K562 (cell line): ENCODE measurements at regions not wholly inside any gene's neighbourhood (a gene's known extent, or its start where the extent isn't known, plus 50 kb on each side); places are given as distances from the start of the nearest gene placed in this dataset.

Experiments used
- ATAC-seq: fragments of 200-7000 bp; cut with Tn5 transposase; 3 replicates; pipeline ENCODE4 v1.9.1; 2020; ENCODE audit warnings: moderate library complexity
- BruUV-seq: library from RNA; stranded (reverse); fragments of 400-500 nt; replicated peaks from 2 replicates; lab custom pipeline; 2021; lab: Mats Ljungman, UMichigan
- CTCF ChIA-PET: fragments of 300-600 bp; formaldehyde crosslinking; extraction: SDS; loops from one replicate; lab custom pipeline; 2021; ENCODE audit warnings: low intra/inter-chr PET ratio; lab: Yijun Ruan, JAX
- POLR2A ChIA-PET: fragments of 300-600, 350-650 bp; sonication (Branson Sonifier 250); formaldehyde crosslinking; extraction: SDS; loops from one replicate; lab custom pipeline; 2021; ENCODE audit warnings: antibody characterized with exemption, inconsistent platforms; lab: Yijun Ruan, JAX
- DNase-seq, 4 experiments: peaks; one replicate each; pipeline versions ENCODE4 v3.0.0 to v3.0.0-alpha.2; 2011 to 2018; ENCODE audit warnings: low spot score in 3 of 4, mixed read lengths in 3 of 4; ENCODE audit errors: extremely low read depth in 1 of 4
- FAIRE-seq: peaks from 2 replicates; lab custom pipeline; 2011; peaks lifted over from hg19 to GRCh38; lab: Jason Lieb, UNC
- H2AFZ ChIP-seq: 2 replicates; pipeline ENCODE4 v1.6.0; 2011; ENCODE audit warnings: low read depth, low read length, control low read depth, inconsistent platforms
- H3K27ac ChIP-seq: fragments of 200-600 bp; 3 replicates; pipeline ENCODE4 v1.8.0; 2011; ENCODE audit warnings: low read depth, mild to moderate bottlenecking, control low read depth, inconsistent platforms, low read length, moderate library complexity, mixed read lengths; ENCODE audit errors: extremely low read depth
- H3K27me3 ChIP-seq, 2 experiments: fragments of 300-600 bp in 1 of 2; 2 replicates in 1 of 2; 3 replicates in 1 of 2; pipeline versions ENCODE4 v1.6.0 to v1.8.0; 2011; ENCODE audit warnings: inconsistent platforms in 2 of 2, low read length in 2 of 2, mild to moderate bottlenecking in 1 of 2, mixed read lengths in 1 of 2, moderate library complexity in 1 of 2; ENCODE audit not compliant: control insufficient read depth in 2 of 2, insufficient read depth in 2 of 2
- H3K36me3 ChIP-seq: fragments of 300-600 bp; 3 replicates; pipeline ENCODE4 v1.8.0; 2011; ENCODE audit warnings: mild to moderate bottlenecking, low read length, inconsistent platforms; ENCODE audit not compliant: control insufficient read depth, insufficient read depth
- H3K4me1 ChIP-seq, 2 experiments: fragments of 200-600 bp in 1 of 2; replicated peaks in 1 of 2; 2 replicates in 1 of 2; 3 replicates in 1 of 2; pipeline versions ENCODE4 v1.5.1 to v1.8.0; 2011; ENCODE audit warnings: inconsistent platforms in 2 of 2, low read length in 2 of 2, mild to moderate bottlenecking in 1 of 2, mixed read lengths in 1 of 2, moderate library complexity in 1 of 2; ENCODE audit not compliant: control insufficient read depth in 2 of 2, insufficient read depth in 2 of 2
- H3K4me2 ChIP-seq: 2 replicates; pipeline ENCODE4 v1.6.1; 2011; ENCODE audit warnings: low read length, control low read depth, inconsistent platforms, mixed read lengths; ENCODE audit not compliant: insufficient read depth
- H3K4me3 ChIP-seq: fragments of 200-600 bp; sonication (generic), shearing (Covaris generic); 2 replicates; pipeline ENCODE4 v1.5.1; 2016; ENCODE audit warnings: control low read depth, inconsistent platforms
- H3K79me2 ChIP-seq: fragments of 200-600 bp; 3 replicates; pipeline ENCODE4 v1.8.0; 2011; ENCODE audit warnings: low read length, inconsistent platforms; ENCODE audit not compliant: control insufficient read depth, insufficient read depth
- H3K9ac ChIP-seq, 2 experiments: 2 replicates each; pipeline versions ENCODE4 v1.6.0 to v1.6.1; 2011; ENCODE audit warnings: low read depth in 2 of 2, low read length in 2 of 2, control low read depth in 1 of 2, inconsistent platforms in 1 of 2, mild to moderate bottlenecking in 1 of 2, mixed read lengths in 1 of 2; ENCODE audit not compliant: insufficient read depth in 1 of 2
- H3K9me1 ChIP-seq: one replicate; pipeline ENCODE4 v1.6.0; 2011; ENCODE audit warnings: inconsistent platforms, mild to moderate bottlenecking, low read length, moderate library complexity; ENCODE audit not compliant: control insufficient read depth, insufficient read depth
- H3K9me3 ChIP-seq: replicated peaks from 2 replicates; pipeline ENCODE4 v1.5.1; 2011; ENCODE audit warnings: low read depth, low read length, inconsistent platforms; ENCODE audit not compliant: control insufficient read depth, insufficient read depth
- H4K20me1 ChIP-seq: replicated peaks from 2 replicates; pipeline ENCODE4 v1.6.1; 2011; ENCODE audit warnings: low read length, inconsistent platforms, mixed read lengths; ENCODE audit not compliant: control insufficient read depth, insufficient read depth
- ARID1B ChIP-seq: fragments of 450-650 bp; IDR thresholded peaks from 2 replicates; pipeline ENCODE4 v1.6.1; 2016; ENCODE audit warnings: antibody characterized with exemption, mild to moderate bottlenecking, inconsistent platforms
- CBX1 ChIP-seq: sonication (generic); IDR thresholded peaks from 2 replicates; pipeline ENCODE4 v1.6.1; 2016; ENCODE audit warnings: antibody characterized with exemption, low read depth, mild to moderate bottlenecking
- EGR1 ChIP-seq: fragments of 450-650 bp; conservative IDR thresholded peaks from 2 replicates; pipeline ENCODE4 v1.6.1; 2017; ENCODE audit warnings: mild to moderate bottlenecking
- GMEB1 ChIP-seq: fragments of 250-450 bp; sonication (Bioruptor Pico); IDR thresholded peaks from 2 replicates; pipeline ENCODE4 v1.4.0; 2020; ENCODE audit warnings: mild to moderate bottlenecking
- HNRNPL ChIP-seq: fragments of 200-400 bp; formaldehyde crosslinking; IDR thresholded peaks from 2 replicates; pipeline ENCODE4 v1.6.1; 2017; ENCODE audit warnings: low read depth, mild to moderate bottlenecking, low read length
- MTA2 ChIP-seq: fragments of 450-650 bp; IDR thresholded peaks from 2 replicates; pipeline ENCODE4 v1.6.1; 2016; ENCODE audit warnings: low read depth
- NFXL1 ChIP-seq: fragments of 450-650 bp; formaldehyde crosslinking; IDR thresholded peaks from 2 replicates; pipeline ENCODE4 v1.4.0; 2021; ENCODE audit warnings: mild to moderate bottlenecking
- NR3C1 ChIP-seq: sonication (generic); formaldehyde crosslinking; IDR thresholded peaks from 2 replicates; pipeline ENCODE4 v1.8.1; 2022; ENCODE audit warnings: missing genetic modification reagents
- TEAD4 ChIP-seq, 2 experiments: sonication (generic) in 1 of 2; formaldehyde crosslinking in 1 of 2; IDR thresholded peaks; 2 replicates each; pipeline versions ENCODE4 v1.6.1 to v1.8.0; 2012 to 2022; ENCODE audit warnings: borderline replicate concordance in 1 of 2, inconsistent platforms in 1 of 2, low read length in 1 of 2, mild to moderate bottlenecking in 1 of 2, missing genetic modification reagents in 1 of 2
- THAP12 ChIP-seq: fragments of 250-450 bp; sonication (Bioruptor Pico); IDR thresholded peaks from 2 replicates; pipeline ENCODE4 v1.9.0; 2021; ENCODE audit warnings: mild to moderate bottlenecking, inconsistent platforms
- ZNF778 ChIP-seq: fragments of 450-650 bp; formaldehyde crosslinking; IDR thresholded peaks from 2 replicates; pipeline ENCODE4 v1.4.0; 2020; ENCODE audit warnings: mild to moderate bottlenecking, moderate library complexity
- WGBS: fragments of 100-300 bp; shearing (Covaris generic); methylation state at CpG from one replicate; pipeline ENCODE4 v1.1.6; 2016; ENCODE audit warnings: low coverage, mixed read lengths; ENCODE audit not compliant: insufficient coverage; ENCODE audit errors: missing lambda C conversion rate; 5-methylcytosine and 5-hydroxymethylcytosine counted together
- in situ Hi-C: fragments of 300-500 bp; cut with MboI; formaldehyde crosslinking; loops from 4 replicates; pipeline ENCODE4 v1.15.0; 2018; ENCODE audit warnings: inconsistent platforms, mixed read lengths
- intact Hi-C: fragments of 100-400 bp; cut with micrococcal nuclease; formaldehyde crosslinking; loops from 2 replicates; pipeline ENCODE4 v1.14.2; 2022
- TF ChIP-seq, protein P1 (sequence below): fragments of 450-650 bp; IDR thresholded peaks from one replicate; pipeline ENCODE4 v1.6.1; 2018; ENCODE audit warnings: mild to moderate bottlenecking, moderate library complexity; ENCODE audit not compliant: partially characterized antibody

DNA sequence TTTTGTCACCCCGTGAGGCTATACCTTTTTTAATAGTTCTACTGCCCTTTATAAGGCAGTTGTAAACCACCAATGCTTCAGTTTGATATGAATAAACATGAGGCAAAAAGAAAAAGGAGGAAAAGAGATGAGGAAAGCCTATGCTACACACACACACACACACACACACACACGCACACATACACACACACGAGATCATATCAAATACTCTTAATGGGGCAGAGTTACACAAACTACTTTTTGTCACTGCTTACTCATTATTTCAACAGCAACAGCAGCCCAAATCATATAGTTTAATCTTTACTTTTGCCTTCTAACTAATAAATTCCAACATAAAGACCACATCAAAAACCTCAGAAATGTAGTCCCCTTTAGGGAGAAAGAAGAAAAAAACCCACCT lies 116.8 kb upstream of the PAM start:
- no peak for FAIRE-seq
- no peak overlapping the region for H3K27ac ChIP-seq
- whole genome bisulfite sequencing, result 4% methylated on average over 3 of the region's 3 CpGs

DNA sequence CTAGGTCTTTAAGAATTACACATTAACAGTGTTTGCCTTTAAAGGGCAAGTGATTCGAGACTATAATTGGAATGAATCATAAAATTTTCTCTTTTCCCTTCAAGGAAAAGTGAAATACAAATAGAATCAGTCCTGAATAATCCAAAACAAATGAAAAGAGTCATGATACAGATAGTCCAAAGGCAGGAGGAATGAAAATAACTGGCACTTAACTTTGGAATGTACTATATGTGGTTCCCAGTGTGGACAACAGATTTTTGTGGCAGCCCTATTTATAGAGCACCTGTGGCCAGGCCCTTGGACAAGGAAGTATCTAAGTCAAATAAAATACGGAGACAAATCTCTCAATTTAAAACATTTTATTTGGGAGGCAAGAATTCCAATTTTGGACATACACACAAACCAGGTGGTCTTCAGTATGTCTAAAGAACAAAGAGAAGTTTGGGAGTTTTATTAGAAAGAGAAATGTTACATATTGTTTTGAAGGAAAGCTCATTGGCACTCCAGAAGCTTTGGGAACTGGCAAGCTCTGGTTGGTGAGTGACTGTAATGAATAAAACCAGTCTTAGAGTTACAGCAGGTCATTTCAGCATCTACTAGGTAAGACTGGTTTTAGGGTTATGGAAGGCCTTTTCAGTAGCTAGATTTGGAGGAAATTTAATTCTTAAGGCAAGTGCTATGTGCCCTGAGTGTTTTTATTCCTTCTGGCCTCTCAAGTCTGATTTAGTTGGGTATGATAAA lies 116.0 kb upstream of the PAM start:
- 0% methylated on average over 2 of the region's 2 CpGs for WGBS
- Histone ChIP-seq H3K27me3 (no peaks in the 10 kb centered on the region), H3K9me1 (no peaks in the 10 kb centered on the region), H3K79me2 (no peaks in the 10 kb centered on the region), H3K9ac (no peak overlapping the region), H3K4me1 (no peaks in the 10 kb centered on the region), H3K4me2 (no peak overlapping the region), H2AFZ (no peak overlapping the region), H4K20me1 (no peaks in the 10 kb centered on the region), H3K9me3 (no peaks in the 10 kb centered on the region), H3K36me3 (no peaks in the 10 kb centered on the region), H3K4me3 (no peak overlapping the region), H3K27ac (no peak overlapping the region)
- CTCF ChIA-PET, result no interaction called here
- no peak for FAIRE-seq
- ATAC-seq, result no peak
- POLR2A ChIA-PET, result no interaction called here
- in situ Hi-C loops (no loop called here), intact Hi-C loops (no loop called here)
- BruUV-seq, result no TSS peak
- no peak for DNase-seq
- TF ChIP-seq THAP12 (CRISPR knock-in tag) (no peak), EGR1 (no peak), ZNF778 (CRISPR knock-in tag) (no peak), NFXL1 (CRISPR knock-in tag) (no peak), NR3C1 (CRISPR knock-in tag) (no peak), GMEB1 (CRISPR knock-in tag) (no peak), CBX1 (no peak), ARID1B (no peak)
- TF ChIP-seq, protein P1, sequence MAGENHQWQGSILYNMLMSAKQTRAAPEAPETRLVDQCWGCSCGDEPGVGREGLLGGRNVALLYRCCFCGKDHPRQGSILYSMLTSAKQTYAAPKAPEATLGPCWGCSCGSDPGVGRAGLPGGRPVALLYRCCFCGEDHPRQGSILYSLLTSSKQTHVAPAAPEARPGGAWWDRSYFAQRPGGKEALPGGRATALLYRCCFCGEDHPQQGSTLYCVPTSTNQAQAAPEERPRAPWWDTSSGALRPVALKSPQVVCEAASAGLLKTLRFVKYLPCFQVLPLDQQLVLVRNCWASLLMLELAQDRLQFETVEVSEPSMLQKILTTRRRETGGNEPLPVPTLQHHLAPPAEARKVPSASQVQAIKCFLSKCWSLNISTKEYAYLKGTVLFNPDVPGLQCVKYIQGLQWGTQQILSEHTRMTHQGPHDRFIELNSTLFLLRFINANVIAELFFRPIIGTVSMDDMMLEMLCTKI, result no peak

More for the DNA sequence above, 116.8 kb upstream of the PAM start:
- H3K9me3 ChIP-seq, result no peaks in the 10 kb centered on the region
- DNase-seq (no peak), ATAC-seq (no peak)
- TF ChIP-seq HNRNPL, result no peak
- TF ChIP-seq MTA2, result no peak
- TF ChIP-seq TEAD4 (IDR thresholded peaks at IDR 0.05; ENCODE audit: low read length), result no peak
- no peak for TF ChIP-seq TEAD4 (CRISPR knock-in tag; IDR thresholded peaks at IDR 0.05; ENCODE audit: borderline replicate concordance)
- no peak overlapping the region for H3K4me3 ChIP-seq
- no peaks in the 10 kb centered on the region for H3K27me3 ChIP-seq
- H2AFZ ChIP-seq, result no peak overlapping the region
- BruUV-seq, result no TSS peak
- no peaks in the 10 kb centered on the region for H3K9me1 ChIP-seq
- no peaks in the 10 kb centered on the region for H4K20me1 ChIP-seq
- no peaks in the 10 kb centered on the region for H3K36me3 ChIP-seq
- no peaks in the 10 kb centered on the region for H3K79me2 ChIP-seq
- intact Hi-C loops (no loop called here), in situ Hi-C loops (no loop called here)
- CTCF ChIA-PET, result no interaction called here
- no peak overlapping the region for H3K9ac ChIP-seq
- no peaks in the 10 kb centered on the region for H3K4me1 ChIP-seq
- POLR2A ChIA-PET, result no interaction called here
- no peak overlapping the region for H3K4me2 ChIP-seq
